Caco-2 (cell line): ENCODE measurements at regions not wholly inside any gene's neighbourhood (a gene's known extent, or its start where the extent isn't known, plus 50 kb on each side); places are given as distances from the start of the nearest gene placed in this dataset.

Source experiments
- BruUV-seq: library from RNA; stranded (reverse); fragments of 400-500 nt; replicated peaks from 2 replicates; lab custom pipeline; 2021; lab: Mats Ljungman, UMichigan
- CTCF ChIA-PET: fragments of 300-600 bp; sonication (Branson Sonifier 250); formaldehyde crosslinking; loops from one replicate; lab custom pipeline; 2022; ENCODE audit warnings: antibody characterized with exemption; lab: Charles Lee
- POLR2A ChIA-PET: fragments of 300-600 bp; sonication (Branson Sonifier 250); formaldehyde crosslinking; loops from one replicate; lab custom pipeline; 2022; ENCODE audit warnings: antibody characterized with exemption; lab: Charles Lee
- DNase-seq, 2 experiments: peaks; one replicate each; pipeline versions ENCODE4 v3.0.0 to v3.0.0-alpha.2; 2020 to 2022
- H3K27me3 ChIP-seq: replicated peaks from 2 replicates; pipeline ENCODE4 v1.6.0; 2011; ENCODE audit warnings: low read length; ENCODE audit not compliant: control insufficient read depth, insufficient read depth
- H3K36me3 ChIP-seq: 2 replicates; pipeline ENCODE4 v1.5.1; 2011; ENCODE audit warnings: low read length; ENCODE audit not compliant: control insufficient read depth, insufficient read depth
- H3K4me1 ChIP-seq: fragments of 250-450 bp; sonication (Bioruptor Pico); 2 replicates; pipeline ENCODE4 v1.5.1; 2020; ENCODE audit warnings: mild to moderate bottlenecking
- H3K4me3 ChIP-seq: 2 replicates; pipeline ENCODE4 v1.5.1; 2011; ENCODE audit warnings: low read depth, mild to moderate bottlenecking, control low read depth, low read length
- H3K9me3 ChIP-seq: fragments of 250-450 bp; sonication (Bioruptor Pico); 2 replicates; pipeline ENCODE4 v1.5.1; 2020; ENCODE audit warnings: mild to moderate bottlenecking, moderate library complexity
- H3K27ac Mint-ChIP-seq: one replicate; pipeline ENCODE4 v1.8.0; 2022; ENCODE audit warnings: mixed read lengths; ENCODE audit not compliant: unreplicated experiment
- H3K27me3 Mint-ChIP-seq: one replicate; pipeline ENCODE4 v1.8.0; 2022; ENCODE audit warnings: mixed read lengths; ENCODE audit not compliant: insufficient read depth, unreplicated experiment
- H3K36me3 Mint-ChIP-seq: one replicate; pipeline ENCODE4 v1.8.0; 2022; ENCODE audit warnings: mild to moderate bottlenecking, mixed read lengths; ENCODE audit not compliant: insufficient read depth, unreplicated experiment
- H3K4me1 Mint-ChIP-seq: one replicate; pipeline ENCODE4 v1.8.0; 2022; ENCODE audit warnings: low read depth, mixed read lengths; ENCODE audit not compliant: unreplicated experiment
- H3K4me3 Mint-ChIP-seq: one replicate; pipeline ENCODE4 v1.8.0; 2022; ENCODE audit warnings: mild to moderate bottlenecking, moderate library complexity, mixed read lengths; ENCODE audit not compliant: unreplicated experiment
- H3K9me3 Mint-ChIP-seq: one replicate; pipeline ENCODE4 v1.8.0; 2022; ENCODE audit warnings: mixed read lengths; ENCODE audit not compliant: unreplicated experiment
- CTCF ChIP-seq, 2 experiments: fragments of 200-600 bp in 1 of 2; IDR thresholded peaks; 1 replicate in 1 of 2; 2 replicates in 1 of 2; pipeline versions ENCODE4 v1.5.1 to v1.8.0; 2011 to 2022; ENCODE audit warnings: antibody characterized with exemption in 1 of 2, control low read depth in 1 of 2, inconsistent platforms in 1 of 2, low read depth in 1 of 2, low read length in 1 of 2, mild to moderate bottlenecking in 1 of 2, moderate library complexity in 1 of 2; ENCODE audit not compliant: insufficient read depth in 1 of 2, severe bottlenecking in 1 of 2, unreplicated experiment in 1 of 2
- intact Hi-C: fragments of 100-400 bp; cut with micrococcal nuclease; formaldehyde crosslinking; loops from one replicate; pipeline ENCODE4 v1.10.0; 2022; ENCODE audit not compliant: unreplicated experiment

GRCh38 chr4:147060151-147060931, 114.7 kb upstream of the TTC29 start:
- no peak for TF ChIP-seq CTCF (IDR thresholded peaks at IDR 0.05; ENCODE audit: insufficient read depth in 1 of 2, low read depth in 1 of 2, low read length in 1 of 2, severe bottlenecking in 1 of 2, unreplicated experiment in 1 of 2)
- ChIA-PET CTCF (no interaction called here), POLR2A (no interaction called here)
- Histone ChIP-seq H3K36me3 (no peaks in the 10 kb centered on the region), H3K9me3 (no peaks in the 10 kb centered on the region), H3K27me3 (no peaks in the 10 kb centered on the region), H3K4me3 (no peak overlapping the region), H3K4me1 (no peaks in the 10 kb centered on the region)
- H3K36me3 Mint-ChIP-seq: no peaks in the 10 kb centered on the region
- no peak overlapping the region for H3K27ac Mint-ChIP-seq
- H3K9me3 Mint-ChIP-seq: no peaks in the 10 kb centered on the region
- no TSS peak for BruUV-seq
- no peak for DNase-seq
- H3K4me1 Mint-ChIP-seq: no peaks in the 10 kb centered on the region
- no peak overlapping the region for H3K4me3 Mint-ChIP-seq
- H3K27me3 Mint-ChIP-seq: peaks cover 11% of the 10 kb centered on the region
- intact Hi-C loops: no loop called here

GRCh38 chr4:147064856-147065255, 119.2 kb upstream of the TTC29 start:
- DNase-seq: no peak
- no peak overlapping the region for H3K4me3 ChIP-seq
- CTCF ChIA-PET: no interaction called here
- H3K9me3 ChIP-seq: no peaks in the 10 kb centered on the region
- no peaks in the 10 kb centered on the region for H3K36me3 Mint-ChIP-seq
- no peaks in the 10 kb centered on the region for H3K4me1 ChIP-seq
- H3K4me3 Mint-ChIP-seq: no peak overlapping the region
- intact Hi-C loops: no loop called here
- no peaks in the 10 kb centered on the region for H3K27me3 ChIP-seq
- H3K9me3 Mint-ChIP-seq: no peaks in the 10 kb centered on the region
- H3K27ac Mint-ChIP-seq: no peak overlapping the region
- peaks cover 7% of the 10 kb centered on the region for H3K27me3 Mint-ChIP-seq
- BruUV-seq: no TSS peak
- H3K4me1 Mint-ChIP-seq: no peaks in the 10 kb centered on the region
- POLR2A ChIA-PET: no interaction called here
- no peaks in the 10 kb centered on the region for H3K36me3 ChIP-seq
- TF ChIP-seq CTCF (IDR thresholded peaks at IDR 0.05; ENCODE audit: insufficient read depth in 1 of 2, low read depth in 1 of 2, low read length in 1 of 2, severe bottlenecking in 1 of 2, unreplicated experiment in 1 of 2): no peak

- CTCF ChIA-PET: interaction anchor here (0.6 kb wide), 1 partner anchor 930 kb away, joined by 3 read pairs; no protein-coding TSS in a partner anchor
Measured at GRCh38 chr4:147068564-147068963, 122.9 kb upstream of the TTC29 start.

More at GRCh38 chr4:147068564-147068963, 122.9 kb upstream of the TTC29 start:
- no peak overlapping the region for H3K27ac Mint-ChIP-seq
- Histone ChIP-seq H3K4me1 (no peaks in the 10 kb centered on the region), H3K36me3 (no peaks in the 10 kb centered on the region), H3K27me3 (no peaks in the 10 kb centered on the region), H3K9me3 (no peaks in the 10 kb centered on the region; the same call in 1 of the 2 replicates), H3K4me3 (no peak overlapping the region)
- no peak overlapping the region for H3K4me3 Mint-ChIP-seq
- no peak for DNase-seq
- H3K9me3 Mint-ChIP-seq: no peaks in the 10 kb centered on the region
- intact Hi-C loops: no loop called here
- TF ChIP-seq CTCF (IDR thresholded peaks at IDR 0.05; ENCODE audit: insufficient read depth in 1 of 2, low read depth in 1 of 2, low read length in 1 of 2, severe bottlenecking in 1 of 2, unreplicated experiment in 1 of 2): no peak
- H3K27me3 Mint-ChIP-seq: peaks cover 5% of the 10 kb centered on the region
- POLR2A ChIA-PET: no interaction called here
- no TSS peak for BruUV-seq
- H3K36me3 Mint-ChIP-seq: no peaks in the 10 kb centered on the region
- no peaks in the 10 kb centered on the region for H3K4me1 Mint-ChIP-seq
